COR-L47 (cell line): ENCODE measurements at regions not wholly inside any gene's neighbourhood (a gene's known extent, or its start where the extent isn't known, plus 50 kb on each side); places are given as distances from the start of the nearest gene placed in this dataset.
"Not testable (repeated sequence)": the region's sequence is repeated elsewhere in the genome, so short reads cannot be mapped to it uniquely, and the experiment has no call there.

Experiments
- DNase-seq: peaks from one replicate; lab custom pipeline; 2025; lab: John Stamatoyannopoulos, UW

GRCh38 chr2:175829741-175830140 is 172.3 kb downstream of the LNPK start:
- no peak for DNase-seq

GRCh38 chr2:175827856-175828255 is 174.2 kb downstream of the LNPK start:
- DNase-seq, result no peak

- no peak for DNase-seq
These were observed 177.8 kb downstream of the LNPK start for GRCh38 chr2:175824243-175824642.

DNA sequence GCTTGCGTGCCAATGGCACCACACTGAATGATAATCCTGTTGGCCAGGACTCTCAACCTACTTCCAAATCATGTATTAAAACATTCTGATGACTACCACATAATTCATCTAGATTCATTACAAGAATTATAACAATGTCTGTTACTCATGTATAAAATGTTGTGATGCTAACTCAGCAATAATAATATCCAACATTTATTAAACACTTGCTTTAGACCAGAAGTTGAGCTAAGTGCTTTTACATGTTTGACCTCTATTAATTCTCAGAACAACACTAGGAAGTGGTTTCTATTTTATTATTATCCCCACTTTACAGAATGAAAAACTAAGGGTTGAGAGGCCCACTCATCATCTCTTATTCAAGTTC is 178.4 kb downstream of the LNPK start:
- DNase-seq, result no peak

- DNase-seq, result no peak
These were observed 178.9 kb downstream of the LNPK start for GRCh38 chr2:175823002-175823706.

DNA sequence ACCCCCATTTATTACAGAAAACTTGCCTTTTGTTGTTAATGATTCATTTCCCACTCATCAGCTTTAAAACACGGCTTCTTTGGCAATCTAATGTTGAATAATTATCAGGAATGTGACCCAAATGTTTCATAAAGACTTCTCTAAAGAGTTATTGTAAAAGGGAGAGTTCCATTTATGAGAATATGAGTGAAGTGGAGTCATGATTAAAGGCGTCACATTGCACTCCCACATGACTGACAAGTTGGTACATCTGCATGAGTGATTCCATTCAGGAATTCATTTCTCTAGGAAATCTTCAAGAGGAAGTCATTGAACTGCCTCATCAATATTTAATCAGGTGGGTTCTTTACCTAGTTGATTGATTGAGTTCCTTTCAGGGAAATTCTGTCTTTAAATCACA is 184.8 kb downstream of the LNPK start:
- no peak for DNase-seq

GRCh38 chr2:175815537-175815936 is 186.5 kb downstream of the LNPK start:
- no peak for DNase-seq

GRCh38 chr2:175811971-175812370 is 190.1 kb downstream of the LNPK start:
- no peak for DNase-seq

DNA sequence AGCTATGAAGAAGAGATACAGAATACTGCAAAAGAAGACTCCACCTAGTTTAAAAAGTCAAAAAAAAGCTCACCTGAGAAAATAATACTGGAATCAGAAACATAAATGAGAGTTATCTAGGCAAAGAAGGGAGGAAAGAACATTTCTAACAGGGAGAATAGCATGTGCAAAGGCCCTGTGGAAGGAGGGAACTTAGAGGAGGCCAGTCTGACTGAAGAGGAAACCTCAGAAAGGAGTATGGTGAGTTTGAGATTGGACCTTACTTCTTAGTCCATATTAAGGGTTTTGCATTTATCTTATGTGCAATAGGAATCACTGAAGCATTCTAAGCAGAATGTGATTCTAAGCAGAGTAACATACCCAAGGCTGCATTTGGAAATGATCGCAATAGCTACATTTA is 193.2 kb downstream of the LNPK start:
- no peak for DNase-seq

GRCh38 chr2:175808078-175808477 is 194.0 kb downstream of the LNPK start:
- no peak for DNase-seq

GRCh38 chr2:175807031-175807873 is 194.8 kb downstream of the LNPK start:
- DNase-seq, result no peak

DNA sequence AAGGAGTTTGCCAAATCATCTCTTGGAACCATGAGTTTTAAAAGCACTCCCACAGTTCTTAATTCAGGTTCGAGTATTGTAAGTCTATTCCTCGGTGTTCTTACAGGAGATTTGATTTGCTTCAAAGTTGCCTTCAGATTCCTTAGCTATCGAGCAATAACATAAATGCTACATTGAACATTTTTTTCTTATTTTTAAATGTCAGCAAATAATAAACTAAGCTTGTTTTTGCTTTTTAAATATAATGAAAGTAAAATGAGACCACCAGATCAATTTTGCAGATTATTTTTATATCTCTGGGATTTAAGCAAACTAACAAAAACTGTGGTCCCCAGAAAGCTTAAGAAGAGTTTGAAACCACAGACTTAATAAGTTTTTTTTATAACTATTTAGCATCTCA is 195.5 kb downstream of the LNPK start:
- DNase-seq, result no peak

DNA sequence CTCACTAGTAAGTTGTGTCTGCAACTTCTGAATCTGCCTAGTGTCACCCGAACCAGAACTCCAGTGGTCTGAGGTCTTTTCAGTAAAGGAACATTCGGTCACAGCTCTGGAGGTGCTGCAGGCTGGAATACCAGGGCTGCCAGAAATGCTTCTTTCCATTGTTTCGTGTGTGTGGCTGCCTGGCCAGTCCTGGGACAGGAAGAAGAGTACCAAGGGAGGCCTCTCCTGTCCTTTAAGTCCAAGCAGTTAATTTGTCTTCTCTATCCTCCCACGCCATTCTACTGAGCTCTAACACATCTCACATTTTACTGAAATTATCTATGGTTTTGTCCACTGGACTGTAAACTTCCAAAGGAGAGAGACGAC is 196.0 kb downstream of the LNPK start:
- DNase-seq, result no peak

DNA sequence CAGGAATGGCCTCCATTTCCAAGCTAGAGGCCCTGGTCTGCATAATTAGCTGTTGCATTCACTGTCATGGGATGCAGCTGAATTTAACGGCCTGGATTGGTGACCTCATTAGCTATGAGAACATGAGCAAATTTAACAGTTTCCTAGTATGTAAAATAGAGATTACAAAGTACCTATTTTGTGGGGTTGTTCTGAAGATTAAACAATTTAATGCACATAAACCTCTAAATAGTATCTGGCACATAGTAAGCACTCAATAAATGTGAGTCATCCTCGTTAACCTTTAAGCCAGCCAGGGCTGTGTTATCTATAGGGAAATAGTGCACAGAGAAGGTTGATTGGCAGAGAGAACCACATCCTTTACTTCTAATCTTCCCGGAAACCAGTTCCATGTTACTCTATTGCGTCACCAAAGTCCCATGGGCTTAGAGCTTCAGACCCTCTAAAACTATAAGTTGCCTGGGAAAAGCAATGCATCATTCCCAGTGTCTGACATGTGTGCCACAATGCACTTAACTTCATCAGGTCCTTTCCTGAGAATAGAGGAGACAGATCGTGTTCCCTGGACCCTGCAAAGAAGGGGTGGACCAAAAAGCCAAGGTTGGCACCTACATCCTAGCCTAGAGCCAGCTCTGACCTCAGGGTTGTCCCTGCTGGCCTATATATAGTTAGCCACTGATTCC is 196.5 kb downstream of the LNPK start:
- no peak for DNase-seq

DNA sequence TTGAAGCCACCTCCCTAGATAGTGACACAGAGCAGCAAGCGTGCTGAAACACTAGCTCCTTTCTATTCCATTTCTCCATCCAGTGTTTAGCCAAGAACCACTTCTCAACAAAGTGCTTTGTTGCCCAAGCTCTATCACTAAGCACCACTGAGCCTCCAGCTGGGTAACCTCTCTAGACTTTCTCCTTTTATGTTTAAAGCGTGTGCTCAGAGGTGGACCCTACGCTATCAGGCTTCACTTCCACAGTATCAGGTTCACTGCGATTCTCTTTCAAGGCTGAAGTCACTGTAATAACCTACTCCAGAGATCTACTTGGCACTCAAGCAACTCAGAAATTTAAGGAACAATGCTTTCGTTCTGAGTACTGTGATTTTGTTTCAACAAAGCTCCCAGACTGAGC is 197.9 kb downstream of the LNPK start:
- DNase-seq, result no peak

- not testable (repeated sequence) for DNase-seq
These were observed 205.6 kb downstream of the LNPK start for GRCh38 chr2:175796422-175796821.

DNA sequence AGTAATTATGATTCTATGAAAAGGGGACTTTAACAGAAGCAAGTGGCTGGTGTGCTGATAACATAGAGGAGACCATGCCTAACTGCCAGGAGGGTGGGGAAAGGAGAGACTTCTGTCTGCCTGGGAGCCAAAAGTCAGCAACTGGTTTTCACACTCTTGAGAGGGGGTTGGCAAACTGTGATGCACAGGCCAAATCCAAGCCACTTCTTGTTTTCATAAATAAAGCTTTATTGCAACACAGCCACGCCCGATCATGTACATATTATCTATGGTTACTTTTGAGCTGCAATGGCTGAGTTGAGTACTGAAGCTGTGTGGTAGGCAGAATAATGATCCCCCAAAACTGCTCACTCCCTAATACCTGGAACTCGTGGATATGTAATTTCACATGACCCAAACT is 208.4 kb downstream of the LNPK start:
- no peak for DNase-seq

GRCh38 chr2:175792881-175793280 is 209.2 kb downstream of the LNPK start:
- no peak for DNase-seq

DNA sequence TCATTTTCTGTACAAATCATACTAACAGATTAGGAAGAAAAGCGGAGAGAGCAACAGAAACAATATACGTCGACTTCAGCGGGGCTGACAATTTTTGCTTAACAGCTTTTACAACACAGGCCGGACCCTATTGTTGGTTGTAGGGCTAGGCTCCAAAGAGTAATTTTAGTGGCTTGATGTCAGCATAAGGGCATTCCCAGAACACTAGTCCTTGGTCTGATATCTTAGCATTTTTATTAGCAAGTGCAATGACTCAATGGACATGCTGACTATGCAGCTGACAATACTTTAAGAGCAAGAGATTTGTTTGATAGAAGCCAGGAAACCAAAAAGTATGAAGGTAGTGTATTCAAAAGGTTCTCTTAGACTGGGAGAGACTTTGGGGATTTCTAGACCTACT is 209.9 kb downstream of the LNPK start:
- no peak for DNase-seq

GRCh38 chr2:175786471-175787124 is 215.5 kb downstream of the LNPK start:
- DNase-seq, result no peak

GRCh38 chr2:175777337-175777736 is 224.7 kb downstream of the LNPK start:
- not testable (repeated sequence) for DNase-seq

DNA sequence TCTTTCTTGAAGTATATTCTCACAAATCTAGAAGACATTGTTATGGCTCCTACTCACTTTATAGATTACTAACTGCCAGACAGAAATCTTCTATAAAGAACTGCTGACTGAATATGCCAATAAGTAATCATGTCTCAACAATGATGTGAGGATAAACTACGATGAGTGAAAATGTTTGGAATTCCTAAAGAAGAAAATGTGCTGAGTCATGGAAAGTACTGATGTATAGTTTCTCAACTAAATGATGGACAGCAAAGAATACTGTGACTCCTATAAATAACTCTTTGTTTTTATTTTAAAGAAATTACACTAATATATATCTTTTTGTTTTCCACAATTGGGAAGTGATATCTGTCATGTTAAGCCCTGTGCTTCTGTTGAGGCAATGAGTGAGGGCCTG is 232.9 kb downstream of the LNPK start:
- DNase-seq, result no peak

DNA sequence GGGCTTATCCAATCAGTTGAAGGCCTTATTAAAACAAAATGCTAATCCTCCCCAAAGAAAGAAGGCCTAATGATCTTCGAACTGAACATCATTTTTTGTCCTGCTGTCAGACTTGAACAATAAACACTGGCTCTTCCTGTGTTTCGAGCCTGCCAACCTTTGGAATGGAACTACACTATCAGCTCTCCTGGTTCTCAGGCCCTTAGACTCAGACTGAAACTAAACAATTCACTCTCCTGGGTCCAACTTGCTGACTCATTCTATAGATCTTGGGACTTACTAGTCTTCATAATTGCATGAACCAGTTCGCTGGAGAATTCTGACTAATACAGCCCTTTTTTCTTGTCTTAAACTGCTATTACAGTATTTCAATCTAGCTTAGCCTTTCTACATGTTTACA is 235.2 kb downstream of the LNPK start:
- no peak for DNase-seq
